GM12878 (cell line): ENCODE measurements at regions not wholly inside any gene's neighbourhood (a gene's known extent, or its start where the extent isn't known, plus 50 kb on each side); places are given as distances from the start of the nearest gene placed in this dataset.

ENCODE experiments used
- CBFB ChIP-seq: IDR thresholded peaks from 2 replicates; pipeline ENCODE4 v1.6.1; 2016; ENCODE audit warnings: antibody characterized with exemption, low read depth
- GATAD2B ChIP-seq: fragments of 450-650 bp; conservative IDR thresholded peaks from 2 replicates; pipeline ENCODE4 v1.6.1; 2017; ENCODE audit warnings: low read depth, mild to moderate bottlenecking, moderate library complexity
- POLR2AphosphoS5 ChIP-seq: IDR thresholded peaks from 2 replicates; pipeline ENCODE4 v1.6.1; 2011; ENCODE audit warnings: mild to moderate bottlenecking, low read length, inconsistent platforms
- SMARCA5 ChIP-seq: fragments of 450-650 bp; IDR thresholded peaks from 2 replicates; pipeline ENCODE4 v1.6.1; 2017; ENCODE audit warnings: mild to moderate bottlenecking
- SREBF1 ChIP-seq: IDR thresholded peaks from 2 replicates; pipeline ENCODE4 v1.6.1; 2012; ENCODE audit warnings: mild to moderate bottlenecking, low read length
- YY1 ChIP-seq: IDR thresholded peaks from 2 replicates; pipeline ENCODE4 v1.6.1; 2011; ENCODE audit warnings: low read depth, mild to moderate bottlenecking, low read length
- TF ChIP-seq, protein P1 (sequence below): fragments of 450-650 bp; IDR thresholded peaks from 2 replicates; pipeline ENCODE4 v1.6.1; 2017; ENCODE audit warnings: mild to moderate bottlenecking, moderate library complexity
- TF ChIP-seq, protein P2 (sequence below): IDR thresholded peaks from 2 replicates; pipeline ENCODE4 v1.6.1; 2012; ENCODE audit warnings: mild to moderate bottlenecking, low read depth, low read length
- TF ChIP-seq, protein P3 (sequence below): IDR thresholded peaks from 2 replicates; pipeline ENCODE4 v1.6.1; 2011; ENCODE audit warnings: borderline replicate concordance, low read depth, mild to moderate bottlenecking, moderate library complexity, low read length; ENCODE audit not compliant: insufficient read depth, poor library complexity, severe bottlenecking
- TF ChIP-seq, protein P4 (sequence below): fragments of 450-650 bp; formaldehyde crosslinking; IDR thresholded peaks from 2 replicates; pipeline ENCODE4 v1.5.0; 2022; ENCODE audit warnings: mild to moderate bottlenecking, missing genetic modification characterization
- TF ChIP-seq, protein P5 (sequence below): IDR thresholded peaks from 2 replicates; pipeline ENCODE4 v1.6.1; 2012; ENCODE audit warnings: low read length, inconsistent platforms
- TF ChIP-seq, protein P6 (sequence below): fragments of 450-650 bp; IDR thresholded peaks from 2 replicates; pipeline ENCODE4 v1.6.1; 2017; ENCODE audit warnings: mild to moderate bottlenecking, low read depth, inconsistent platforms; ENCODE audit not compliant: poor library complexity, severe bottlenecking

DNA sequence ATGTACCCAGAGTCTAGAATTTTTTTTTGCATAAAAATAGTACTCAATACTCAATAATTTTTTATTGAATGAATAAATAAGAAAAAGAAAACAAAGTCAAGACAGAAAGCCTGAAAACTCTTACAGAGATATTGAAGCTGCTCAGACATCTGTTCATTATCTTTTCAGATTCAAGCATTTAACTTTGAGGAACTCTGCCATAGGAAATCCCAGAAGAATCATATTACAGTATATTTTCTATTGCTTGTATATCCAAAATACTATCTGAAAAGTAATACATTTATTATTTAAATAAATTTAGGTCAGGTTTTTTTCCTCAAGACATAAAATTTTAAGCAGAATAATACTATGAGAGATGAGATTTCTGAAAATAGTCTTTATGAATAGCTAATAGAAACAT lies 755.9 kb upstream of the ADGRL4 start (continued):
- TF ChIP-seq, protein P1, sequence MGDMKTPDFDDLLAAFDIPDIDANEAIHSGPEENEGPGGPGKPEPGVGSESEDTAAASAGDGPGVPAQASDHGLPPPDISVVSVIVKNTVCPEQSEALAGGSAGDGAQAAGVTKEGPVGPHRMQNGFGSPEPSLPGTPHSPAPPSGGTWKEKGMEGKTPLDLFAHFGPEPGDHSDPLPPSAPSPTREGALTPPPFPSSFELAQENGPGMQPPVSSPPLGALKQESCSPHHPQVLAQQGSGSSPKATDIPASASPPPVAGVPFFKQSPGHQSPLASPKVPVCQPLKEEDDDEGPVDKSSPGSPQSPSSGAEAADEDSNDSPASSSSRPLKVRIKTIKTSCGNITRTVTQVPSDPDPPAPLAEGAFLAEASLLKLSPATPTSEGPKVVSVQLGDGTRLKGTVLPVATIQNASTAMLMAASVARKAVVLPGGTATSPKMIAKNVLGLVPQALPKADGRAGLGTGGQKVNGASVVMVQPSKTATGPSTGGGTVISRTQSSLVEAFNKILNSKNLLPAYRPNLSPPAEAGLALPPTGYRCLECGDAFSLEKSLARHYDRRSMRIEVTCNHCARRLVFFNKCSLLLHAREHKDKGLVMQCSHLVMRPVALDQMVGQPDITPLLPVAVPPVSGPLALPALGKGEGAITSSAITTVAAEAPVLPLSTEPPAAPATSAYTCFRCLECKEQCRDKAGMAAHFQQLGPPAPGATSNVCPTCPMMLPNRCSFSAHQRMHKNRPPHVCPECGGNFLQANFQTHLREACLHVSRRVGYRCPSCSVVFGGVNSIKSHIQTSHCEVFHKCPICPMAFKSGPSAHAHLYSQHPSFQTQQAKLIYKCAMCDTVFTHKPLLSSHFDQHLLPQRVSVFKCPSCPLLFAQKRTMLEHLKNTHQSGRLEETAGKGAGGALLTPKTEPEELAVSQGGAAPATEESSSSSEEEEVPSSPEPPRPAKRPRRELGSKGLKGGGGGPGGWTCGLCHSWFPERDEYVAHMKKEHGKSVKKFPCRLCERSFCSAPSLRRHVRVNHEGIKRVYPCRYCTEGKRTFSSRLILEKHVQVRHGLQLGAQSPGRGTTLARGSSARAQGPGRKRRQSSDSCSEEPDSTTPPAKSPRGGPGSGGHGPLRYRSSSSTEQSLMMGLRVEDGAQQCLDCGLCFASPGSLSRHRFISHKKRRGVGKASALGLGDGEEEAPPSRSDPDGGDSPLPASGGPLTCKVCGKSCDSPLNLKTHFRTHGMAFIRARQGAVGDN, result no peak
- TF ChIP-seq CBFB (no peak), YY1 (no peak), SMARCA5 (no peak), POLR2AphosphoS5 (no peak), SREBF1 (no peak), GATAD2B (no peak)
- TF ChIP-seq, protein P2, sequence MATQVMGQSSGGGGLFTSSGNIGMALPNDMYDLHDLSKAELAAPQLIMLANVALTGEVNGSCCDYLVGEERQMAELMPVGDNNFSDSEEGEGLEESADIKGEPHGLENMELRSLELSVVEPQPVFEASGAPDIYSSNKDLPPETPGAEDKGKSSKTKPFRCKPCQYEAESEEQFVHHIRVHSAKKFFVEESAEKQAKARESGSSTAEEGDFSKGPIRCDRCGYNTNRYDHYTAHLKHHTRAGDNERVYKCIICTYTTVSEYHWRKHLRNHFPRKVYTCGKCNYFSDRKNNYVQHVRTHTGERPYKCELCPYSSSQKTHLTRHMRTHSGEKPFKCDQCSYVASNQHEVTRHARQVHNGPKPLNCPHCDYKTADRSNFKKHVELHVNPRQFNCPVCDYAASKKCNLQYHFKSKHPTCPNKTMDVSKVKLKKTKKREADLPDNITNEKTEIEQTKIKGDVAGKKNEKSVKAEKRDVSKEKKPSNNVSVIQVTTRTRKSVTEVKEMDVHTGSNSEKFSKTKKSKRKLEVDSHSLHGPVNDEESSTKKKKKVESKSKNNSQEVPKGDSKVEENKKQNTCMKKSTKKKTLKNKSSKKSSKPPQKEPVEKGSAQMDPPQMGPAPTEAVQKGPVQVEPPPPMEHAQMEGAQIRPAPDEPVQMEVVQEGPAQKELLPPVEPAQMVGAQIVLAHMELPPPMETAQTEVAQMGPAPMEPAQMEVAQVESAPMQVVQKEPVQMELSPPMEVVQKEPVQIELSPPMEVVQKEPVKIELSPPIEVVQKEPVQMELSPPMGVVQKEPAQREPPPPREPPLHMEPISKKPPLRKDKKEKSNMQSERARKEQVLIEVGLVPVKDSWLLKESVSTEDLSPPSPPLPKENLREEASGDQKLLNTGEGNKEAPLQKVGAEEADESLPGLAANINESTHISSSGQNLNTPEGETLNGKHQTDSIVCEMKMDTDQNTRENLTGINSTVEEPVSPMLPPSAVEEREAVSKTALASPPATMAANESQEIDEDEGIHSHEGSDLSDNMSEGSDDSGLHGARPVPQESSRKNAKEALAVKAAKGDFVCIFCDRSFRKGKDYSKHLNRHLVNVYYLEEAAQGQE, result no peak
- TF ChIP-seq, protein P3, sequence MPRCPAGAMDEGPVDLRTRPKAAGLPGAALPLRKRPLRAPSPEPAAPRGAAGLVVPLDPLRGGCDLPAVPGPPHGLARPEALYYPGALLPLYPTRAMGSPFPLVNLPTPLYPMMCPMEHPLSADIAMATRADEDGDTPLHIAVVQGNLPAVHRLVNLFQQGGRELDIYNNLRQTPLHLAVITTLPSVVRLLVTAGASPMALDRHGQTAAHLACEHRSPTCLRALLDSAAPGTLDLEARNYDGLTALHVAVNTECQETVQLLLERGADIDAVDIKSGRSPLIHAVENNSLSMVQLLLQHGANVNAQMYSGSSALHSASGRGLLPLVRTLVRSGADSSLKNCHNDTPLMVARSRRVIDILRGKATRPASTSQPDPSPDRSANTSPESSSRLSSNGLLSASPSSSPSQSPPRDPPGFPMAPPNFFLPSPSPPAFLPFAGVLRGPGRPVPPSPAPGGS, result no peak
- TF ChIP-seq, protein P4, sequence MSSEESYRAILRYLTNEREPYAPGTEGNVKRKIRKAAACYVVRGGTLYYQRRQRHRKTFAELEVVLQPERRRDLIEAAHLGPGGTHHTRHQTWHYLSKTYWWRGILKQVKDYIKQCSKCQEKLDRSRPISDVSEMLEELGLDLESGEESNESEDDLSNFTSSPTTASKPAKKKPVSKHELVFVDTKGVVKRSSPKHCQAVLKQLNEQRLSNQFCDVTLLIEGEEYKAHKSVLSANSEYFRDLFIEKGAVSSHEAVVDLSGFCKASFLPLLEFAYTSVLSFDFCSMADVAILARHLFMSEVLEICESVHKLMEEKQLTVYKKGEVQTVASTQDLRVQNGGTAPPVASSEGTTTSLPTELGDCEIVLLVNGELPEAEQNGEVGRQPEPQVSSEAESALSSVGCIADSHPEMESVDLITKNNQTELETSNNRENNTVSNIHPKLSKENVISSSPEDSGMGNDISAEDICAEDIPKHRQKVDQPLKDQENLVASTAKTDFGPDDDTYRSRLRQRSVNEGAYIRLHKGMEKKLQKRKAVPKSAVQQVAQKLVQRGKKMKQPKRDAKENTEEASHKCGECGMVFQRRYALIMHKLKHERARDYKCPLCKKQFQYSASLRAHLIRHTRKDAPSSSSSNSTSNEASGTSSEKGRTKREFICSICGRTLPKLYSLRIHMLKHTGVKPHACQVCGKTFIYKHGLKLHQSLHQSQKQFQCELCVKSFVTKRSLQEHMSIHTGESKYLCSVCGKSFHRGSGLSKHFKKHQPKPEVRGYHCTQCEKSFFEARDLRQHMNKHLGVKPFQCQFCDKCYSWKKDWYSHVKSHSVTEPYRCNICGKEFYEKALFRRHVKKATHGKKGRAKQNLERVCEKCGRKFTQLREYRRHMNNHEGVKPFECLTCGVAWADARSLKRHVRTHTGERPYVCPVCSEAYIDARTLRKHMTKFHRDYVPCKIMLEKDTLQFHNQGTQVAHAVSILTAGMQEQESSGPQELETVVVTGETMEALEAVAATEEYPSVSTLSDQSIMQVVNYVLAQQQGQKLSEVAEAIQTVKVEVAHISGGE (CRISPR knock-in tag), result no peak
- TF ChIP-seq, protein P5, sequence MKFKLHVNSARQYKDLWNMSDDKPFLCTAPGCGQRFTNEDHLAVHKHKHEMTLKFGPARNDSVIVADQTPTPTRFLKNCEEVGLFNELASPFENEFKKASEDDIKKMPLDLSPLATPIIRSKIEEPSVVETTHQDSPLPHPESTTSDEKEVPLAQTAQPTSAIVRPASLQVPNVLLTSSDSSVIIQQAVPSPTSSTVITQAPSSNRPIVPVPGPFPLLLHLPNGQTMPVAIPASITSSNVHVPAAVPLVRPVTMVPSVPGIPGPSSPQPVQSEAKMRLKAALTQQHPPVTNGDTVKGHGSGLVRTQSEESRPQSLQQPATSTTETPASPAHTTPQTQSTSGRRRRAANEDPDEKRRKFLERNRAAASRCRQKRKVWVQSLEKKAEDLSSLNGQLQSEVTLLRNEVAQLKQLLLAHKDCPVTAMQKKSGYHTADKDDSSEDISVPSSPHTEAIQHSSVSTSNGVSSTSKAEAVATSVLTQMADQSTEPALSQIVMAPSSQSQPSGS, result no peak
- TF ChIP-seq, protein P6, sequence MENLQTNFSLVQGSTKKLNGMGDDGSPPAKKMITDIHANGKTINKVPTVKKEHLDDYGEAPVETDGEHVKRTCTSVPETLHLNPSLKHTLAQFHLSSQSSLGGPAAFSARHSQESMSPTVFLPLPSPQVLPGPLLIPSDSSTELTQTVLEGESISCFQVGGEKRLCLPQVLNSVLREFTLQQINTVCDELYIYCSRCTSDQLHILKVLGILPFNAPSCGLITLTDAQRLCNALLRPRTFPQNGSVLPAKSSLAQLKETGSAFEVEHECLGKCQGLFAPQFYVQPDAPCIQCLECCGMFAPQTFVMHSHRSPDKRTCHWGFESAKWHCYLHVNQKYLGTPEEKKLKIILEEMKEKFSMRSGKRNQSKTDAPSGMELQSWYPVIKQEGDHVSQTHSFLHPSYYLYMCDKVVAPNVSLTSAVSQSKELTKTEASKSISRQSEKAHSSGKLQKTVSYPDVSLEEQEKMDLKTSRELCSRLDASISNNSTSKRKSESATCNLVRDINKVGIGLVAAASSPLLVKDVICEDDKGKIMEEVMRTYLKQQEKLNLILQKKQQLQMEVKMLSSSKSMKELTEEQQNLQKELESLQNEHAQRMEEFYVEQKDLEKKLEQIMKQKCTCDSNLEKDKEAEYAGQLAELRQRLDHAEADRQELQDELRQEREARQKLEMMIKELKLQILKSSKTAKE, result no peak
